ENCODE measurements at regions not wholly inside any gene's neighbourhood (a gene's known extent, or its start where the extent isn't known, plus 50 kb on each side); places are given as distances from the start of the nearest gene placed in this dataset.

DNA sequence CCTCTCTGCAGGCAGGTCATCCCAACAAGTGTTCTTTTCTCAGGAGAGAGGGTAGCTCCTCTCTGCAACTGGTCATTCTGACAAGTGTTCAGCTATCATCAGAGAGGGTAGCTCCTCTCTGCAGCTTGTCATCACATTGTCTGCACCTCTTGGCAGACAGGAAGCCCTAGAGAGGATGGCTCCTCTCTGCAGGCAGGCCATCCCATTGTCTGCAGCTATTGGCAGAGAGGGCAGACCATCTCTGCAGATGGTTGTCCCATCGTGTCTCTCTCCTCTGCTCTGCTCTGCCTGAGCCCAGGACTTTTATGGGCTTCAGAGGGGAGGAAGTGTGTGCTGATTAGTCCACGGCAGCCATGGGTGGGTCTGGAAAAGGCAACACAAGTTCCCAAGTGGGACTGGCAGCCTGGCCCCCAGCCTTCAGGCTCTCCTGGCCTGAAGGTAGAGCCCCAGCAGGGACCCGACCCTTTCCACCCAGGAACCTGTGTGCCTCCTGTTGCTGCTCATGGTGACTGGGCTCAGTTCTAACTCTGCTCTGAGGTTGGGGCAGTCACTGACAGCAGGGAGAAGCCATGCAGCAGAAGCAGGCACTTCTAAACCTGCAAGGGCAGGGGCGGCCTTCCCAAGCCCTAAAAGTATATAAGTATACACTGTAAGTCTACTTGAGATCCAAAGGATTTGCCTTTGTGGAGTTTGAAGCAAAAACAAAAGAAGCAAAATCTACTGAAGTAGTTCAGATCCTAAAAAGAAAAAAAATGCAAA is 637.9 kb downstream of the PLOD2 start:
- DNase-seq (no peak), ATAC-seq (no peak), FAIRE-seq (no peak)
- Histone ChIP-seq H3K27ac (no peak overlapping the region), H3K36me3 (no peaks in the 10 kb centered on the region), H3K4me3 (no peak overlapping the region), H3K4me1 (peaks cover 0 to 5% (median 5%) of the 10 kb centered on the region in 3 donors), H3K9me3 (no peaks in the 10 kb centered on the region), H3K27me3 (no peaks in the 10 kb centered on the region)
- intact Hi-C loops (cut with DNase I) = no loop called here
- WGBS, 2 donors = 74 to 88% methylated on average over 4 of the region's 4 CpGs
- TF ChIP-seq, protein P1, sequence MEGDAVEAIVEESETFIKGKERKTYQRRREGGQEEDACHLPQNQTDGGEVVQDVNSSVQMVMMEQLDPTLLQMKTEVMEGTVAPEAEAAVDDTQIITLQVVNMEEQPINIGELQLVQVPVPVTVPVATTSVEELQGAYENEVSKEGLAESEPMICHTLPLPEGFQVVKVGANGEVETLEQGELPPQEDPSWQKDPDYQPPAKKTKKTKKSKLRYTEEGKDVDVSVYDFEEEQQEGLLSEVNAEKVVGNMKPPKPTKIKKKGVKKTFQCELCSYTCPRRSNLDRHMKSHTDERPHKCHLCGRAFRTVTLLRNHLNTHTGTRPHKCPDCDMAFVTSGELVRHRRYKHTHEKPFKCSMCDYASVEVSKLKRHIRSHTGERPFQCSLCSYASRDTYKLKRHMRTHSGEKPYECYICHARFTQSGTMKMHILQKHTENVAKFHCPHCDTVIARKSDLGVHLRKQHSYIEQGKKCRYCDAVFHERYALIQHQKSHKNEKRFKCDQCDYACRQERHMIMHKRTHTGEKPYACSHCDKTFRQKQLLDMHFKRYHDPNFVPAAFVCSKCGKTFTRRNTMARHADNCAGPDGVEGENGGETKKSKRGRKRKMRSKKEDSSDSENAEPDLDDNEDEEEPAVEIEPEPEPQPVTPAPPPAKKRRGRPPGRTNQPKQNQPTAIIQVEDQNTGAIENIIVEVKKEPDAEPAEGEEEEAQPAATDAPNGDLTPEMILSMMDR (IDR thresholded peaks at IDR 0.05) = no peak

DNA sequence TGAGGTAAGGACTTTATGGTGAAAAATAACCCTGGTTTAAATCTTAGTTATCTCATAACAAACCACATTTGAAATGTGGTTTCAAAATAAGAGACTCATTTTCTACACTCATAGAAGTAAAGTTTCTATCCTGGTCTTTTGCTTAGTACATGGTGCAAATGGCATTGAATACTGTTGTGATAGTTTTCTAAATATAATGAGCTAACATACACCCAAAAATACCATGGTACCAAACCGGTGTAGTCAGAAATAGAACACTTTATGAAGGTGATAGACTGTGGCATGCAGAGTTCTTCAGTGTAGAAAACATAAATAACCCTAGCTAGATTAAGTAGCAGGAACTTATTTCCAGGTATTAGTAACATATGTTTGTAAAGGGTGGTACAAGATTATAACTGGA is 629.4 kb downstream of the PLOD2 start:
- no peak for ATAC-seq
- TF ChIP-seq, protein P1 (IDR thresholded peaks at IDR 0.05) = no peak
- Histone ChIP-seq H3K9me3 (no peaks in the 10 kb centered on the region), H3K4me3 (no peak overlapping the region), H3K4me1 (no peaks in the 10 kb centered on the region), H3K36me3 (no peaks in the 10 kb centered on the region), H3K27ac (no peak overlapping the region), H3K27me3 (no peaks in the 10 kb centered on the region)
- intact Hi-C loops (cut with DNase I) = no loop called here
- no peak for DNase-seq
- WGBS, 2 donors = 56 to 81% methylated on average over 1 of the region's 1 CpG
- FAIRE-seq = no peak

DNA sequence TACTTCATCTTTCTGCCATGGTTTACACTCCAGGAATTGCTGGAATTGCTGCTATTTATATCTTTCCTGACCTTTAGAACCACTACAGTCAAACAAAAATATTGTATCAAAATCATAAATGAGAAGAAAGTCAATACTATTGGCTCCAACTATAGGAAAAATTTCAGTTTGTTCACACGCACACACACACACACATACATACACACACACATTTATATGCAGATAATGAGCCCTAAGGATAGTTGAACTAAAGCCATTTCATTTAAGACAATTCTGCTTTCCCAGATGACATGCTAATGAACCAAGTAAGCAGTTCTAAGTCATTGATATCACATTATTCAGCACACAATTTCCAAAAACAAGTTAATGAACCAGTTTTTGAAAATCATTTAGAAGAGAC is 627.3 kb downstream of the PLOD2 start:
- intact Hi-C loops (cut with DNase I) = no loop called here
- DNase-seq (no peak), FAIRE-seq (no peak), ATAC-seq (no peak)
- no peaks in the 10 kb centered on the region for H3K27me3 ChIP-seq
- no peaks in the 10 kb centered on the region for H3K36me3 ChIP-seq
- no peaks in the 10 kb centered on the region for H3K4me1 ChIP-seq
- H3K27ac ChIP-seq = no peak overlapping the region
- no peak overlapping the region for H3K4me3 ChIP-seq
- 40 to 46% methylated on average over 1 of the region's 1 CpG for WGBS, 2 donors
- TF ChIP-seq, protein P1 (IDR thresholded peaks at IDR 0.05) = no peak
- H3K9me3 ChIP-seq = no peaks in the 10 kb centered on the region

DNA sequence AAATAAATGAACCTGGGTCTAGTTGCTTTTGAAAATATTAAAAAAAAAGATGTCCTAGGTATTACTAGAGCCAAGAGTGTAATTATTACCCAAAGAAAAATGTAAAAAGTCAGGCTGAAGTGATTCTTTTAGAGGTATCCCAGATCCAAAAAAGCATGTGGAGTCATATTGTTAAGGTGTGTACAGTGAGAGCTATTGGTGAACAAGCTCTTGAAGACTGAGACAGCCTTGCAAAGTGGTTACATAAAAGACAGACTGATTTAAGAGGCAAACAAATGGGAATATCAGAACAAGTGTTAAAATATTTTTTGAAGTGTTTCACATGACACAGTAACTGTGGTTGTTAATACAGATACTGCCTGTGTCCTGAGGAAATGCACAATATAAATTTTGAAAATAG is 624.5 kb downstream of the PLOD2 start:
- no peak for FAIRE-seq
- intact Hi-C loops (cut with DNase I) = no loop called here
- ATAC-seq = no peak
- H3K4me1 ChIP-seq = no peaks in the 10 kb centered on the region
- H3K9me3 ChIP-seq = no peaks in the 10 kb centered on the region
- no peak for DNase-seq
- TF ChIP-seq, protein P1 (IDR thresholded peaks at IDR 0.05) = no peak
- no peak overlapping the region for H3K4me3 ChIP-seq
- no peaks in the 10 kb centered on the region for H3K27me3 ChIP-seq
- H3K27ac ChIP-seq = no peak overlapping the region
- H3K36me3 ChIP-seq = no peaks in the 10 kb centered on the region

DNA sequence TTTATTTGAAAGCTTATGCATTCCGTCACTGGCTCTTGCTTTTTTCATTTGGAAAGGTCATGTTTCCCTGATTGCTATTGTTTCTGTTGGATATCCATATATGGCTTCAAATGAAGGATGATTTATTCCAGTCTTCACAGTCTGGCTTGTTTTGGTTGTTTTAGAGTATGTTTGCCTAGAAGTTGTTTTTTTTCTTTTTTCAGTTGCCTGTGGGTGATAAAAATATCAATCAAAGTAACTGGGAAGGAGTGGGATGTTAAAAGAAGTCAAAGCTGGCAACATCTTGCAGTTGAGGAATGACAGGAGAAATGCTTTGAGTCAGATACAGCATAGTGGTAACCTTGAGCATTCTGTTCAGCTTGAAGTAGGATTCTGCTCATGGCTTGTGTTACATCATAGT is 610.5 kb downstream of the PLOD2 start:
- H3K9me3 ChIP-seq = no peaks in the 10 kb centered on the region
- H3K4me1 ChIP-seq = no peaks in the 10 kb centered on the region
- H3K27me3 ChIP-seq = no peaks in the 10 kb centered on the region
- no peak overlapping the region for H3K27ac ChIP-seq
- ATAC-seq = no peak
- intact Hi-C loops (cut with DNase I) = no loop called here
- WGBS, 2 donors = 0% methylated on average over 1 of the region's 1 CpG
- no peak for DNase-seq
- no peak overlapping the region for H3K4me3 ChIP-seq
- FAIRE-seq = no peak
- no peaks in the 10 kb centered on the region for H3K36me3 ChIP-seq
- TF ChIP-seq, protein P1 (IDR thresholded peaks at IDR 0.05) = no peak
